HuH-7 (cell line): ENCODE measurements at regions not wholly inside any gene's neighbourhood (a gene's known extent, or its start where the extent isn't known, plus 50 kb on each side); places are given as distances from the start of the nearest gene placed in this dataset.
"Not testable (repeated sequence)": the region's sequence is repeated elsewhere in the genome, so short reads cannot be mapped to it uniquely, and the experiment has no call there.

Experiments used
- DNase-seq: peaks from one replicate; pipeline ENCODE4 v3.0.0; 2011; ENCODE audit warnings: low spot score

- no peak for DNase-seq
Observed at GRCh38 chr6:56904068-56904467, 50.8 kb upstream of the BEND6 start.

- DNase-seq = no peak
Observed at GRCh38 chr6:56902641-56903464, 52.1 kb upstream of the BEND6 start.

GRCh38 chr6:56900784-56901183, 54.1 kb upstream of the BEND6 start:
- DNase-seq = no peak

- DNase-seq = no peak
Observed at GRCh38 chr6:56899753-56900152, 55.2 kb upstream of the BEND6 start.

DNA sequence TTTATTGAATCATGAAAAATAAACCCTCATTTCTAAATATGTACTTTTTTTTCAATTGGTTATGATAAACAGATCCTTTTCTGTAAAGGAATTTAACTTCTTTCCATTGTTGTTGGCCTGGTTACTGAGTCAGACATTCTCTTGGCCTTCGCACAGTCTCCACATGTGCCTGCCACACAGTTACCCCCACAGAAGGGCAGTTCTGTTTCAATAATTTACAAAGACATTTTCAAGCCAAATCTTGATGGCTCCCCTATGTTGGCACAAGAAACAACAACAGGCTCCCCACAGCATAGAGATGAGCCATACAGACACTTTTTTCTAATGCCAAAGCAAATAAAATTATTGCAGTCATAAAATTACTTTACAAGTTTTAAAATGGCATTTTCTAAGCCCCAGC, 55.6 kb upstream of the BEND6 start:
- no peak for DNase-seq

- no peak for DNase-seq
Observed at GRCh38 chr6:56897789-56898529, 56.9 kb upstream of the BEND6 start.

DNA sequence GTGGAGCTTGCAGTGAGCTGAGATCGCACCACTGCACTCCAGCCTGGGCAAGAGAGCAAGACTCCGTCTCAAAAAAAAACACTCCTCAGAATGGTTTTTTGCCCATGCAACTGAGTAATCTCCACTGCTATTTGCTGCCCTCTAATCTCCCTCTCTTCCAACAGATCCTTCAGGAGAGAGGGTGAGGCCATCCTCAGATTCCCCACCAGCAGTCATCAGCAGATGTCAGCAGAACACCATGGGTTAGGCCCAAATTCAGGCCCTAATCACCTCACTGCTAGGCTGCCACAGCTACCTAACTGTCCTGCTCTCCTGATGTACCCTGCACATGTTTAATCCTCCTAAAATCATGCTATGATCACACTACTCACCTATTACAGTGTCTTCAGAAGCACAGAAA, 63.2 kb upstream of the BEND6 start:
- DNase-seq = no peak

DNA sequence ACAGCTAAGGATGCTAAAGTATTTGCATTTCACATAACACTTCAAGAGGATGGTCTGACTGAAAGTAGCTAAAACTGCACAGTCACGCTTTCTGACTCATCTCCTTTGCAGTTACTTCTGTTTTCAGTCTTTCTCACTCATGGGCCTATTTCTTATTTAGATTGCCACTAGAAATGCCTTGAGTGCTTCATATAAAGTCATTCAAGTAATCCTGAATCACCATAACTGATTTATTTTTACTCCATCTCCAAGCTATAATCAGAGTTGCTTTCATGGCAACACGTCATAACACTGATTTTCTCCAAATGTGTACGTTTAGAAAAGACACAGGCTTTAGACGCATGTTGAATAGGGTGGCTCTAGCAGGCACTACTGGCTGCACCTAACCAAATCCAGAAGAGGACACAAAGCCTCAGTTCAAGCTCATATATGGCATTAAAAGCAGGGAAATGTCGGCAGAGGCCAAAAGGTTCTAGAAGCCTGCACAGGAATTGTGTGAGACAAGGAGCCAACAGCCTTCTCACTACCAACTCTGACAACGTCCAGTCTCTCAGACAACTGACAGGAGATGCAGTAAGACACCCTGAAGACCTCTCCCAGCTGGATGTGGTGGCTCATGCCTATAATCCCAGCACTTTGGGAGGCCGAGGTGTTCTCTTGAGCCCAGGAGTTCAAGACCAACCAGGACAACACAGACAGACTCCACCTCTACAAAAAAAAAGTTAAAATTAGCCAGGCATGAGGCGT, 64.1 kb upstream of the BEND6 start:
- DNase-seq = no peak

DNA sequence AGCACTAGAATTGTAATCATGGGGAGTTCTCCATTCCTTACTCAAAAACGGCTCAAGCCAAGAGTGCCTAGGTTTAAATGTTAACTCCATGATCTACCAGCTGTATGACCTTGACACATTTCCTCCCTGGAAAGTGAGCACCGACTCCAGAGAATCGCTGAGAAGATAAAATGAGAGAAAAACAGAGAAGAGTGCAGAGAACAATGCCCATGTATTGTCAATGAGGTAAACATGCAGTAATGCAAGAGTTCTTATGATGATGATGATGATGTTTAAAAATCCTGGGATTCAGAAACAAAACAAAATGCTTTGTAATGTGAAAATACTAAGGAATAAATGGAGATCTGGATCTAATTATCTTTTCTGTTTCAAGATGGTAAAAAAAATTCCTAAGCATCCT, 64.8 kb upstream of the BEND6 start:
- DNase-seq = no peak

GRCh38 chr6:56889492-56889891, 65.4 kb upstream of the BEND6 start:
- DNase-seq = no peak

- no peak for DNase-seq
Observed at GRCh38 chr6:56888687-56889086, 66.2 kb upstream of the BEND6 start.

DNA sequence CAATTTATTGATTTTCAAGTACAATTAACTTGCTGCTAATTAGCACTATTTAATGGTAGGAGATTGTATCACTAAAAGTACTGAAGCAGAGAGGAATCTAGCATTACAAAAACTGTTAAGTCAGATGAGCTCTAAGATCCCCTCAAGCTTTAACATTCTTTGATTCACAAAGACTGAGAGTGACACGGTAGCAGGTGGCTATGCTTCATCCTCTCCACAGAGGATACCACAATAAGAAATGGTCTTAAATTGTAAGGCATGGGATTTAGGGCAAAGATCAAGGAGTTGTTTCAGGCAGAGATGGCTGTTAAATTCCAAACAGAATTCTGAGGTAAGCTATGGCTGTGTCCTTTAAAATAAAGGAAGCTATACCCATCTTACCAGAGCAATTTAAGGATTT, 67.8 kb upstream of the BEND6 start:
- DNase-seq = no peak

DNA sequence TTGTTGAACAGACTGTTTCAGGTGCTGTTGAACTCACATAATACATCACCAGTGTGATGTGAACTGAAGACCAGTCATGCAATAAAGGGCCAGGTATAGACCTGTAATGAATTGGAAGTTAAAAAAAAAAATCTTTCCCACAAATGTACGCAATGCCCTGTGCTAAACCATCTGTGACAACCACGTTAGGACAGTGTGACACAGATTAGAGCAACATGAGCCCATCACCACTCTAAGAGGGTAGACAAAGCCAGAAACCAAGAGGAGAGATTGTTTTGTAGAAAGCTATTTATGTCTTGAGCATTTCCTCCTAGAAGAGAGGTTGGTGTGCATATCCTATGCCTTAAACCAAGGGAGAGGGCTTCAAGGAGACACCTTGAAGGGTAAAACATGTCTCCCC, 77.0 kb upstream of the BEND6 start:
- no peak for DNase-seq

GRCh38 chr6:56875961-56876360, 78.9 kb upstream of the BEND6 start:
- peak; percentile 10 for DNase-seq

- no peak for DNase-seq
Observed at GRCh38 chr6:56875523-56875922, 79.4 kb upstream of the BEND6 start.

- no peak for DNase-seq
Observed at GRCh38 chr6:56874328-56874727, 80.6 kb upstream of the BEND6 start.

DNA sequence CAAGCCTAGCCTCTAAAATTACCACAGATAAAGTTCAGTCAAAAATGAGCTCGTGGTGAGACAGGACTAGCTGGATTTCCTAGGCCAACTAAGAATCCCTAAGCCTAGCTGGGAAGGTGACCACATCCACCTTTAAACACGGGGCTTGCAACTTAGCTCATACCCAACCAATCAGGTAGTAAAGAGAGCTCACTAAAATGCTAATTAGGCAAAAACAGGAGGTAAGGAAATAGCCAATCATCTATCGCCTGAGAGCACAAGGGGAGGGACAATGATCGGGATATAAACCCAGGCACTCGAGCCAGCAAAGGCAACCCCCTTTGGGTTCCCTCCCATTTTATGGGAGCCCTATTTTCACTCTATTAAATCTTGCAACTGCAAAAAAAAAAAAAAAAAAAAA, 84.9 kb upstream of the BEND6 start:
- DNase-seq = not testable (repeated sequence)

DNA sequence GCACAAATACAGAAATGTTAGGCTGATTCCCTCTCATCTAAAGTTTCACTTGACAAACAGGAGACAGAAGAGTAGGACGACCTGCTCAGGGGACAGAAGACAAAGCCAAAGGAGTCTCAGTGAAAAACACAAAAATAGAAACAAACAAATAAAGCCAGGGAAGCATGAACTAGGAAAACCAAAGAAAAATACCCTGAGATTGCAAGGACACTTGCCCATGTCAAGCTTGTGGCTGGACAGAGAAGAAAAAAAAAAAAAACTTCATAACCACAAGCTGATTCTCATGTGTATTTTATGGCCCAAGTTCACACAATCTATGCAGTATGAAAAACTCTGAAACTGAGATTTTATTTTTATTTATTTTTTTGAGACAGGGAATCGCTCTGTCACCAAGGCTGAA, 85.6 kb upstream of the BEND6 start:
- no peak for DNase-seq

- DNase-seq = no peak
Observed at GRCh38 chr6:56868687-56869086, 86.2 kb upstream of the BEND6 start.

DNA sequence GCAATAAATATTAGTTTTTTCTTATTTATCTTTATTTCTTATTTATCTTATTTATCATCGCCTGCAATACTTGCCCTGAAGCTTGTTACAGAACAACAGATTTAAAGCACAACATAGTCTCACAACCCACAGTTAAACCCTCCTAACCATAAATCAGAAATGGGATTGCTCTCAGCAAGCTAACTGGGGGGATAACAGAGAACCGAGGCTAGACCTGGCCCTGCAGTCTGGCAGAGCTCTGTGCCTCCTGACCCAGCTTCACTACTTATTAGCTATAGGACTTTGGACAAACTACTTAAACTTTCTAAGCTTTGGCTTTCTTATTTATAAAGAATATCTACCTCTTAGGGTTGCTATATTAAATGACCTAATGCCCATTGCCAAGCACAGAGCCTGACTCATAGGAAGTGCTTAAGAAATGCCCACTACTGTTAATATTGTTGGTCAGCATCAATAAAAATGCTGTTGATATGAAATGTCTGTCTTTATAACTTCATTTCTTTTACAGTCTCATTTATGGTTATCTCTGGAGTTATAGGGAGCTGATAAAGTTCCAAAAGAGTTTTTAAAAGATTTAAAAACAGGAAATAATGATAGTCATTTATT, 87.9 kb upstream of the BEND6 start:
- DNase-seq = no peak

- no peak for DNase-seq
Observed at GRCh38 chr6:56865081-56865875, 89.6 kb upstream of the BEND6 start.

GRCh38 chr6:56864171-56864616, 90.7 kb upstream of the BEND6 start:
- DNase-seq = no peak
